ENCODE measurements at regions not wholly inside any gene's neighbourhood (a gene's known extent, or its start where the extent isn't known, plus 50 kb on each side); places are given as distances from the start of the nearest gene placed in this dataset.

DNA sequence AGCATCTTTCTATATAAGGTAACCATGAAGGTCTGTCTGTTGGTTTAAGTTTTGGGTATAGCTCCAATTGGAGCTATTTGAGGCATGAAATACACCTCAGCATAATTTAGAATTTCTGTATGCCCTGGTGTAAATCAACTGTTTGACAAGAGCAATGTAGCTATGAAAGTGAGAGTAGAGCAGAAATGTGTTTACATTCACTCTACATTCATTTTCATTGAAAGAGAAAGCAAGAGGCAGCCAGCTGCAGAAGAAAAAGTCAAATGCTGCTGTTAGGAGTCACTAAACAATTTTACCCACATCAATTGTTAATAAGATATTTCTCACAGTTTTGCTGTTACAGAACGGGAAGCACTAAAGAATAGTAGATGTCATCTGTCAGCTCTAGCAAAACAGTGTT lies 252.5 kb downstream of the SLC6A15 start:
- DNase-seq, result no peak

DNA sequence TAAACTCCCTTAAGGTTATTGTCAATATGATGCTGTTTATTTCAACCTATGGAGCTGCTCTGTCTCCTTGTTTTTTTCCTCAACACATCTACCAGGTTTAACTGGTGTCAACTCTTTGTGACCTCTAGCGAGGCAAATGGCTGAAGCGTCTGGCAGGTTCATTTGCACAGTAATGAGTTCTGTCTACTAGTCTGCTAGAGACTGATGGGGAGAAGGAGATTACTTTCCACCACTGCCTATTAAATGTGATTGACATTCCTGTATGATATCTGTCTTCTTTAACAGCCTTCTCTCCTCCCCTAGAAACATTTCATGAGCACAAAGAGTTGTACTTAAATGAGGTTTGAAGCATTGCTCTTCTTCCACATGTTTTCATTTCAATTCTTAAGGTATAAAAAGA lies 253.7 kb downstream of the SLC6A15 start:
- no peak for DNase-seq

DNA sequence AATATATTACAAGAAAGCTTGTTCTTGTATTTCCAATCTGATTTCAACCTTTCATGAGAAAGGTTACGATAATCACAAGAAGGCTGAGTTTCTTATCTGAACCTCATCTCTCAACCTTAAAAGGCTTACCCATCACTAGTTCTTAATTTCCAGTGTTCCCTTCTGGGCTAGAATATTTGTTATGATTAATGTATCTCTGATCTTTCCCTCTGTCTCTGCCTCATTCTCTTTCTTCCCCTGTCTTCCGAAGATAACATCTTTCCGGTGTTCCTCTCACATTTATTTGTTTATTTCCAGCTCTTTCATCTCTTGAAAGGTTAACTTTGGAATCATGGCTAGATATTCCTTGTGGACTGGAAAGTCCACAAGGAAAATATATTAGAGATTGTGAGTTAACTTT lies 255.9 kb downstream of the SLC6A15 start:
- DNase-seq, result no peak

DNA sequence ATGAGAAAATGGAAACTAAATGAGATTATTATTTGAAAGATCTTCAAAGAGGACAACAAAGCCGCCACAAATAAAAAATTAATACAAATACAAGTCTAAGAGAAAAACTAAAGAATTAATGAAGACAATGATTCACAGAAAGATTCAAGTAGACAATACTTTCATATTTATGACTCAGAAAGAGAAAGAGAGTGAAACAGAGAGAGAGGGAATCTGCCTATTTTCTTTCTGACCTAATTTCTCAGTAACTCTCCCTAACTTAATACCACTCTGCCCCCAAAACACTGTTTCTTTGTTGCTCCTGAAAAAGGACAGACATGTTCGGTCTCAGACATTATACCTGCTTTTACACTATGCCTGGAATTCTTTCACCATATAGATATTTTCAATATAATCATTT lies 259.1 kb downstream of the SLC6A15 start:
- no peak for DNase-seq

DNA sequence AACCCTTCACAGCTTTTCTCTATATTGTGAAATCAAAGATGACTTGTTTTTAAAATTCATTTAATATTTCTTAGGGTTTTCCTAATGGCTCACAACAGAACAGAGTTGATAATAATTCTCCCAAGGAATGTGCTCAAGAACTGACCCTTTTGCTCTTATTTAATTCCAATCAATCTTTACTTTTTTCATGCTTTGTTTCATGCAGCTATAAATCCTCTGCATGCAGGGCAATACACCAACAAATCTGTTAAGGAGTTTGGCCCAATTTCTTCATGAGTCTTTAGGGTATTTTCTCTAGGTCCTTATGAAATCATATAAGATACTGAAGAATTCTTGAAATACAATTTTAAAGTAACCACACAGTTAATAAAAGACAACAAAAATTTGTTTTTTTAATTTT lies 264.2 kb downstream of the SLC6A15 start:
- no peak for DNase-seq

DNA sequence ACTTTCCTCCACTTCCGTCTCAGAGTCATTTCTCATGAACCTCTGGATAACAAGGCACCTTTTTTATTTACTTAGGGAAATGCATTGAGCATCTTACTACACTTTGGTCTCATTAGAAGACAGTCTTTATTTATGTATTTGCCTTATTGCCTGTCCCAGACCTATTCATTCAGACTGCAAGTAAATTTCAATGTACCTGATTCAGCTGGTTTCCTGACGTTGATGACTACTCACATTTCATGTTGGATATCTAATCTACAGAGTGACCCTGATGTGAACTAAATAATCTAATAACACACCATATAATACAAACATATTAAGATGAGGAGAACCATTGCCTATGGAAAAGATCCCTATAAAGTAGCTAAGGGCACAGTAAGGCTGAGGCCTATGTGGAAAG lies 267.7 kb downstream of the SLC6A15 start:
- no peak for DNase-seq

DNA sequence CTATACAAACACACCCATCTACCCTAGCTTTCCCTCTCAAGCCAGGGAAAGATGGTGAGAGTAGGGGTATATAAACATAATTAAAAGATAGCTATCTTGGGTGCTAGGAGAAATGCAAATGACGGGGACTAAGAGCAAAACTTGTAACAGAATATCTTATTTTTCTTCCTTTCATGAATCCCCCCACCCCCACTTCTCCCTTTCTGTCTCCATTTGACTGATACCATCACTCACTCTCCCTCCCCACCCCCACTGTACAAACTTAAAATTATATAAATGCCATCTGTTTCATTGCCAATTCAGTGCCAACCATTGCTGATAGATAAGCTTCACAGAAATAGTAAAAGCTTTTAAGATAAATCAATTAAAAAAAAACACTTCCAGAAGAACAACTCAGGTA lies 268.6 kb downstream of the SLC6A15 start:
- no peak for DNase-seq

DNA sequence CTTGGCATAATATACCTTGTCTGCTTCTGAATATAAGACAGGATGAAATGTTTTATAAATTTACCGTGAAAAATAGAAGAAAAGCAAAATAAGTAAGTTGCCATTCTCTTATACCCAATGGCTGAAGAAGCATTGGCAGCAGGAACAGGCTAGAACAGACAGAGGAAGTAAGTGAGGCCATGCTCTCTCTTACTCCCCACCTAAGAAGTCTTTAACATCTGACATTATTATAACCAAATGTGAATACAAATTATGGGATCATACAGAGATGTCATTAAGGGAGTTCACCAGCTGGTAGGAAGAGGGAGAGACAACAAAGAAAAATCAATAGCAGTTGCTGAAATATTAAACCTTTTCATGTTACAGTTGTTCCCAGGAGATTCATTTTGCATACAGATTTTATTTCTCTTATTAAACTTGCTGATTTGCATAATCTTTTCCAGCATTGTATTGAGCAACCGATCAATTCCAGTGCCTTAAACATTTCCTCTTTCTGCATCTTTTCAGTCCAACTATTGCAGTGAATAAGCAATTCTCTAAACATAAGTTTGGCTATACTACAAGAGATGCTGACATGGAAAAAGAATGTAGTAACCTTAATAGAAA lies 270.6 kb downstream of the SLC6A15 start:
- no peak for DNase-seq

DNA sequence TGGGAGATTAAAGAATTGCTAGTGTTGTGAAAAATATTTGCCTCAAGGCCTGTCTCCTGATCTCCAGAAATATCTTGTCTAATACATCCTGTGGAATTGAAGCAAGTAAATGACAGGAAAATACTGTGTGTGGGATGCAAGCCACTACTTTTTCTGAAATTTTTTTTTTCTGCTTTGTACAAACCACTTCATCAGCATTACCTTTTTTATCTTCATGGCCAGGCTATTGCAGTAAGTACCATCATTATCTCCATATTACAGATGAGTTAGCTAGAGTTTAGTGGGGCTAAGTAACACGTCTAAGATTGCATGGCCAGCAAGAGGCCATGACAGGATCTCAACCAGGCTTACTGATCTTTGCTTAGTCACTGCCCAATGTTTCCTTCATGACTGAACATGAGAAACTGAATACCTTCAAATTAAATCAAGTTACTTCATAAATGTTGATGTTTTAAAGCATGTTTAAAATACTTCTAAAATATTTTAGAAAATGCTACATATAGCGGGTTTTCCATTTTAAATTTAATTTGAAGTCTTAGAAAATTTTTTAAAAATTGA lies 273.7 kb downstream of the SLC6A15 start:
- no peak for DNase-seq

DNA sequence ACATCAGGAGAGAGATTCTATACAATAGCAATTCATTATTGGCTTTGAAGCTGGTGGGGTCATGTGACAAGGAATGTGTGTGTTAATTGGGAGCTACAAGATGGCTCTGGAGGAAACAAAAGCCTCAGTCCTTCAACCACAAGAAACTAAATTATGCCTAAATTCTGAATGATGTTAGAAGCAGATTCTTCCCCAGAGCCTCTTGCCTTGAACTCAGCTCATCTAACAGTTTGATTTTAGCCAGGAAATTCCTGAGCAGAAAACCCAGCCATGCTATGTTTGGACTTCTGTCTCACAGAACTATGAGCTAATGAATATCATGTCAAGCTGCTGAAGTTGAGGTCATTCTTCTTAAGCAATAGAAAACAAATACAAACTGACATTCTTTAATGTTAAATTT lies 274.7 kb downstream of the SLC6A15 start:
- DNase-seq, result no peak

DNA sequence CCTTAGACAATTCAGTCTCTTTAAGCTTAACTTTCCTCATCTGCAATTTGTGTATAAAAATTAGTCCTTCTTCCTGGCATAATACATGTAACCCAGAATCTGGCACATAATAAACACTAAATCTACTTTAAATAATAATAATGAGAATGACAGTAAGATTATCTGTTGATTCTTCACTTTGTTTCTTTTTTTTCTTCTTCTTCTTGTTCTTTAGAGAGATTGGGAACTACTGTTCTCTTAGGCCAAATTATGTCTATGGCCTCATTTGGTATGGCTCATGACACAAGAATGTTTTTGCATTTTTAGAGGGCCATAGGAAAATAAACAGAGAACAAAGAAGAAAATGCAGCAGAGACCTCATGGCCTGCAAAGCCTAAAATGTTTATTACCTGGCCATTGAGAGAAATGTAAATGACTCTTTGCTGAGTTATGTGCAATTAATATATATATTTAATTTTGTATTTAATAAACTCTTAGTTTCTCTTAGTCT lies 275.8 kb downstream of the SLC6A15 start:
- no peak for DNase-seq

DNA sequence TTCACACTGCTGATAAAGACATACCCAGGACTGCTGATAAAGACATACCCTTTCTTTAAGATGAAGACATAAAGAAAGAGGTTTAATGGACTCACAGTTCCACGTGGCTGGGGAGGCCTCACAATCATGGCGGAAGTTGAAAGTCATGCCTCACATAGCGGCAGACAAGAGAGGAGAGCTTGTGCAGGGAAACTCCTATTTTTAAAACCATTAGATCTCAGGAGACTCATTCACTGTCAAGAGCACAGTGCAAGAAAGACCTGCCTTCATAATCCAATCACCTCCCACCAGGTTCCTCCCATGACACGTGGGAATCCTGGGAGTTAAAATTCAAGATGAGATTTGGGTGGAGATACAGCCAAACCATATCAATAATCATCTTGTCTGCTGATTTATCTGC lies 278.1 kb downstream of the SLC6A15 start:
- DNase-seq, result no peak

DNA sequence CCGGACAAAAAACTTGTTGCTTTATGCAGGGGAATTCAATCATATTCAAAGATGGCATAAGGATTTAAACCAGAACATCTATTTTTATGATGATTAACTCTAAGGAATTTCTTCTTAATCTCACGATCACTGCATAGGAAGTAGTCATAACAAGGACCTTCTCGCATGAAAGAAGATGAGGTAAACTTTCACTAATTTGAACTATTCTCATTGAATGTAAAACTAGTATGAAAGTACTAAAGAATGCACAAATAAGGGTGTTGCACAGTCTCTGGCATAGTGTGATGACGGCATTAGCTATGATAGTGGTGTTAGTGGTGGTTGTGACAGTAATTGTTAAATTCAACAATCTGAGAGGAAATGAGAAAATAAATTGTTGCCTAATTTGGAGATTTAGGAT lies 280.0 kb downstream of the SLC6A15 start:
- no peak for DNase-seq

DNA sequence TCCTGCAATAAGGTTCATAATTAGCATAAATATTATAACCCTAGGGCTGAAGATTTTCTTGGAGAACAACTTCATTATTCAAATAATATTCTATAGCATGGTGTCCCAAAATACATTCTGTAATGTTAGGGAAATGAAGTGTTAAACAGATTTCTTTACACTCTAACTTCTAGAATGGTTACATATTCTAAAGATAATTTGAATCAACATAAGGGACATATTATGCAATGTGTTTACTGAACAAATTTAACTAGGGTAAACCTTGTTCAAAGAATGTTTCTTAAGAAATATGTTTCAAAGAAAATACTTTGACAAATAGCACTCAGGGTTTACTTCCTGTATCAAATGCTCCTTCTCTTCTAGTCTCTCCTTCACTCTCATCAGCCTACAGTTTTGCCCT lies 281.6 kb downstream of the SLC6A15 start:
- no peak for DNase-seq

DNA sequence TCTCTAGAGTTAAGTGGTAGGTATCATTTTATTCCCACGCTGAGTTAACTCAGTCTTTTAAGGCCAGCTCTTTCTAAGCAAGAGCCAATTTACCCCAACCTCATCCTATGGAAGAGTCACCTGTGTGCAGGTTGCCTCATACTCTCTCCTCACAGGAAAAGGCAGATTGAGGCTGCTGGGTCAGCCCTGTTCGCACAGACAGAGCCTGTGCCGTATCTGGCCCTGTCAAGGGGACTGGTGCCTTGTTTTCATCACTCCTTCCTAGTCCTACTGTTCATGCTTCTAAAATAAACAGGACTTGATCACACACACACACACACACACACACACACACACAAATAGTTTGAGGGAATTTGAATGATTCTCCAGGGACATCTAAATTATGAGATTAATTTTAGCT lies 285.0 kb downstream of the SLC6A15 start:
- no peak for DNase-seq

DNA sequence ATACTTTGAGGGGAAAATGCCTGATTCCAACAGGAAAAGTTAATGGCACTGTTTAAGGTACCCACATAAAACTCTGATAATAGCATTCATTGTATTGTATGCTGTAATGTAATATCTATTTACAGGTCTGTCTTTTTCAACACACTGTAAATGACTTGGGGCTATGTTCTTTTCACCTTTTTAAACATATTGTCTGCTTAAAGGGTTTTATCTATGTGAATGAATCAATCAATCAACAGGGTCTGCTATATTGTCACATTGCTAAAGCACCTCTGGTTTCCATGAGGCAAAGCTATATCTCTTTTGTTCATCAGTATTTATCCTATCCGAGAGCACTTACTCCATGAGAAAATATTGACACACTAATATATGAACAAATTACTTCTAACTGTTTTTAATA lies 288.0 kb downstream of the SLC6A15 start:
- no peak for DNase-seq

DNA sequence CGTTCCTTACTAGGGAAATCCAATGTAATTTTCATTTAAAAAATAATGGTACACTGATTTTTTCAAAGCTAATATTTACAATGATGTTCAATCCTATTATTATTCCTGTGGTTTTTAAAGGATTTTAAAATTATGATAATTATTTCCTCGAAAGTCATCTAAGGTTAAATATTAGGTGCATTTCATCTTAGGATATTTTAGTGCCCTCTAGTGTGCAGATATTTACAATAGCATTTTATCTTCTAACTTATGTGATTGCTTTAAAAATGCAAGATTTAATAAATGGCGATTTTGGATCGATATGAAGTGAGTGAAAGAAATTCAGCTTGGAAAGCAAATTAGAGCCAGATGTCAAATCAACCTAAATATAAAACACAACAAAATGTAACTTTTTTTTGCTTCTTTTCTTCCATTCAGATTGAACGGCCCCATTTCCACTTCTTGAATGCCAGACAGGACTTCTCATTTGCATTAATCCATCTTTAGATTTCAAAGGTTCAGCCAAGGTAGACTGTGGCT lies 293.5 kb downstream of the SLC6A15 start:
- no peak for DNase-seq

DNA sequence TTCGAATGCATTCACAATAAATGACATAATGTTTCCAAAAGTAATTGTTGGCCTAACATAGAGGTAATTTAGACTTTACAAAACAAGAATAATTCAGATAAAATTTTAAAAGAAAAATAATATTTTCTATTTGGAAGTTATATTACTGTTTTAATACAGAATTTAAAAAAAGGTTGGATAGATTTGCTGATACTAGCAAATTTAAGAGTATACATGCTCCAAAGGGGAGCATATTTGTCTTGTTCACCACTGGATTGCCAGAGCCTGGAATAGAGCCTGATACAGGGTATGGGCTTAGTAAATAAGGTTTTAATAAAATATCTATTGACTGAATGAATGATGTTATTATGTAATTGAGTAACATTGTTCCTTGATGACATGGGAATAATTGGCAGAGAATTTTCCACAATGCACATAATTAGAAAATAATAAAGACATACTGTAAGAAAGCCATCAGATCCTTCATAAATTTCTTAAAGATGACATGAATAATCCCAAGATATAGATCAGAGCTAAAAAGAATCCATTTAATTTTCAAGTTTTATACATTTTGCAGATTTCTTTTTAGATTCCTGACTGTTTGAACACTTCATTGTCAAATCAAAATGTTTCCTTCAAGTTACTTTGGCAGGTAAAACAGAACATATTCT lies 305.3 kb downstream of the SLC6A15 start:
- no peak for DNase-seq

DNA sequence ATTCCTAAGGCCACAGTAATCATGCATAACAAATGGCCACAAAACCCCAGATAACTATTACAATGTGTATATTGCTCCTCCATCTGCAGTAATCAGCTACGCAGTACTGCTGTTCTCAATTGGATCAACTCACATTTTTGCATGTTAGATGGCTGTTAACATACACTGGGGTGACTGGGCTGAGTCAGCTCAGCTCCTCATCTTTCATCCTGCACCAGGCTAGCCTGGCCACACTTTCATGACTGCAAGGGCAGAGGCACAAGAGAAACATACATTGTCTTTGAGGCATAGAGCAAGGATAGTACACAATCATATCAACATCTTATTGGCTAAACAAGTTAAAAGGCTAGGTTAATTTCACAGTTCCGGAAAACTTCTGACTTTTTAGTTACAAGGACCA lies 306.6 kb downstream of the SLC6A15 start:
- DNase-seq, result no peak

DNA sequence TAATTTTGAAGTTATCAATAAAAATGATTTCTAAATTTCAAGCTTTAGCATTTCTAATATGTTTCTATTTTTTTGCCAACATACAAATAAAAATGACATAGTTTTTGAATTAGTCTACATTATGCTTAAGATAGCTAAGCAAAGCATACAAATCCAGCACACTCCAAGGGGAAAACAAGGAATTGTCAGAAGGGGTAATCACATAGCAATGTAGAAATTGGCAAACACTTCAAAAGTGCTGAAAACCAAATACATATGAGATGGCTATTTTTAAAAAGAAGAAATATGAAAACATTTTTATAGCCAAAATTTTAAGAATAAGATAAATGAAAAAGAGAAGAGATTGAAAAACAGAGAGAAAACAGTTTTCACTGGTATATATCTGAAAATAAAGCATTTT lies 308.0 kb downstream of the SLC6A15 start:
- no peak for DNase-seq

DNA sequence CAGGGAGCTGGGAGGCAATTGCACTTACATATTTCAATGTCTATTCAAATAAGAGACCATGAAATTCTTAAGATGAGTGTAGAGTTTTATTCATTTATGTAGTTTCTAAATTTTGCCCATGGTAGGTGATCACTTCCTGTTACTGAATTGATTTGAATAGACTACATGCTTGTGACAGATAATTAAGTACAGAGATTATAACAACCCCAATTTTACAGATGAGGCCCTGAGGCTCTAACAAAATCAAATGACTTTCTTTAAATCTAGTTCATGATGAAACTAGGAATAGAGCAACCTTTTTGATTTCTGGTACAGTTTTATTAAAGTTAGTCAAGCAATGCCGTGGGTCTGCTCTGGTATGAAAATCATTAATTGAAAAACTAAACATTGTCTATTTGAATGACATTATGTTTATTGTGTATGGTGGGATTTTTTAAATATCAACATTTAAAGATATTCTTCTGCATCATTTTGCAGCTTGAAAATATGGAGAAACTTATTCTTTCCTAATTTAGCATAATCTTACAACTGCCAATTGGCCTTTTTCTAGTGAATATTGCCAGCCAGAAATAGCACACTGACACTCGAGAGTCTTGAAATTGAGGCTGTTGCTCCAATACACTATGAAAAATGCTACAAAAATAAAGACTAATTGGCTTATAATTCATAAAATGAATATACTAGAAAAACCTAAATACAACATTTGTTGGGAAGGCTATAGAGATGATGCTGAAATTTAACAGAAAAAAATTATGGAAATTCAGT lies 308.9 kb downstream of the SLC6A15 start:
- DNase-seq, result no peak

DNA sequence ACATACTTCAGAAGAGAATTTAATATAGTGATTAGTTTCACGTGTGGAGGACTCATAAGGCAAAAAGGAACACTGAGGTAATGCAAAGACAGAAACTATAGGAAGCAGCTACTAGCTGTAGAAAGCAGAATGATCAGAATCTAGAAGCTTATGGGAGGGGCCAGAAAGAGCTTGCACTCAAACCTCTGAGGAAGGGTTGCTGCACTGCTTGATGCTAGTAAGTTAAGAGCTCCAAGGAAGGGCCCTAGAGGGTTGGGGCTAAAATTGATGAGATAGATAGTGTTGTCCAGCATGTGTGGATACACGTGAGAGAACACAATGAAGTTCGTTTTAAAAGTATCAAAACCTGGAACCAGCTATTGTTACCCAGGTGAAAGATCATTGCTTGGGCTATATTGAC lies 311.1 kb downstream of the SLC6A15 start:
- DNase-seq, result no peak

DNA sequence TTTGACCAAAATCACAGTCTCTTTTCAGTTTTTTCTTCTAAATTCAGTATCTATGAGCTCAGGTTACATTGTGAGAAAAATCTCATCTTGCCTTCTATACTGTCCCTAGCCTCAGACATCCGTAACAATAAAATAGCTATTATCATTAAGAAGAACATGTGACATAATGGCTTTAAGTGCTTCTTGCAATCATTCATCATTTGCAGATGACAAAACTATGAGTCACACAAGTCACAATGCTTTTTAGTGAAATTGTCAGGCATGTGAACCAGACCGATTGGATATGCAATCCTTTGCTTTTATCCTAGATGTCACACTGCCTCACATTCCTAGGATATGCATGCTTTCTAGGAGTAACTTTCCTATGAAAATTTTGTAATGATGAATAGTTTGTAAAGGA lies 313.1 kb downstream of the SLC6A15 start:
- no peak for DNase-seq

DNA sequence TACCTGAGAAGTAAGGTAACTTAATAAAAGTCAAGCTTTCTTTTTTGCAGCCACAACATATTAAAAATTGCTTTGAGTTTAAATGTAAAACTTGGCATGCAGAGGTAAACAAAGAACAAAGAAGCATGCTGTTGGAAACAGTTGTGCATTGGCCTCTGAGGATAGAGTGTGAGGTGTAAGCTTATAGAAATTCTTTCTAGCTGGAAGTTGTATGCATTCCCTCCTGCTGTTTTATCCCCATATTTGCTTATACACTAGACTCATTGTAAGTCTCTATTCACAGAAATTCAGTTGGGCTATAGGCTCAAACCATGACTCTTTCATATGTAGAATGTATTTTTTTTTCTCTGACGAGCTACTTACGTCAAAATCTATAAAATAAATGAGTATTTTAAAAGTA lies 316.3 kb downstream of the SLC6A15 start:
- DNase-seq, result no peak
